ENCODE measurements at regions not wholly inside any gene's neighbourhood (a gene's known extent, or its start where the extent isn't known, plus 50 kb on each side); places are given as distances from the start of the nearest gene placed in this dataset.

DNA sequence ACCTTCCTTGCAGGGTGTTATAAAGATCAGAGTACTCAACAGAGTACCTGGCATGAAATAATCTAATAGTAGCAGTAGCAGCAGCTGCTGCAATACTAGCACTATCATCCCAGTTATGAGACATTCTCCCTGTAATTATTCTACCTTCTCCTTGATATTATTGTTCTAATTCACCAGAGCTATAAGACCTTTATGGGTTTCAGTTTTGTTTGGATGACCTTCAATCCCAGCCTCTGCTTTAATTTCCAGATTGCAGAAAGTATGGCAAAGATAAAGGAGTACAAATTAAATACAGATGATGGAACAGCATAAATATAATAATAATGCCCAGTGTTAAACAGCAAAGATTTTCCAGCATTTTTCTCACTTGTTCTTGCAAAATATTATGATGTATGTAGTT lies 150.5 kb upstream of the MYLIP start:
- H3K4me3 ChIP-seq = no peak overlapping the region
- no peaks in the 10 kb centered on the region for H3K9me3 ChIP-seq
- H3K27ac ChIP-seq = no peak overlapping the region
- no peaks in the 10 kb centered on the region for H3K36me3 ChIP-seq
- H3K27me3 ChIP-seq = no peaks in the 10 kb centered on the region
- TF ChIP-seq, protein P1, sequence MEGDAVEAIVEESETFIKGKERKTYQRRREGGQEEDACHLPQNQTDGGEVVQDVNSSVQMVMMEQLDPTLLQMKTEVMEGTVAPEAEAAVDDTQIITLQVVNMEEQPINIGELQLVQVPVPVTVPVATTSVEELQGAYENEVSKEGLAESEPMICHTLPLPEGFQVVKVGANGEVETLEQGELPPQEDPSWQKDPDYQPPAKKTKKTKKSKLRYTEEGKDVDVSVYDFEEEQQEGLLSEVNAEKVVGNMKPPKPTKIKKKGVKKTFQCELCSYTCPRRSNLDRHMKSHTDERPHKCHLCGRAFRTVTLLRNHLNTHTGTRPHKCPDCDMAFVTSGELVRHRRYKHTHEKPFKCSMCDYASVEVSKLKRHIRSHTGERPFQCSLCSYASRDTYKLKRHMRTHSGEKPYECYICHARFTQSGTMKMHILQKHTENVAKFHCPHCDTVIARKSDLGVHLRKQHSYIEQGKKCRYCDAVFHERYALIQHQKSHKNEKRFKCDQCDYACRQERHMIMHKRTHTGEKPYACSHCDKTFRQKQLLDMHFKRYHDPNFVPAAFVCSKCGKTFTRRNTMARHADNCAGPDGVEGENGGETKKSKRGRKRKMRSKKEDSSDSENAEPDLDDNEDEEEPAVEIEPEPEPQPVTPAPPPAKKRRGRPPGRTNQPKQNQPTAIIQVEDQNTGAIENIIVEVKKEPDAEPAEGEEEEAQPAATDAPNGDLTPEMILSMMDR (IDR thresholded peaks at IDR 0.05) = no peak
- no peaks in the 10 kb centered on the region for H3K4me1 ChIP-seq
- DNase-seq = no peak
- intact Hi-C loops (cut with DNase I; ENCODE audit: low total_unique reads) = no loop called here

DNA sequence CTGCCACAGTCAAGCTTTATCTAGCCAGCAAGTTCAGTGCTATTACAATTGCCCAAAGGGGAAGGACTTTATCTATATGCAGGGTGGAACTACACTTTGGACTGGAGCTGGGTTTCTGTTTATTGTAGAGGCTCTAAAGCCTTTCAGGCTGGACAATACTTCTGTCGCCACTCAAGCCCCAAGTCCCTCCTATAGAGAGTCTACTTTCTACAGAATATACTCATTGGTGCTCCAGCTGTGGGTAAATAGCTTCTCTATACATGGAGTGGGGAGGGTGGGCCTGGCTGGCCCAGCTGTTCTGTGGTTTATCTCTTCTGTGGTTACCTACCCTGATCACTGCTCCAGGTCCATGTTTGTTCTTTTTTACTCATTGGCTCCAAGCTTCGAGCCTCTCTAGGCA lies 151.8 kb upstream of the MYLIP start:
- no peaks in the 10 kb centered on the region for H3K27me3 ChIP-seq
- DNase-seq = no peak
- H3K4me1 ChIP-seq = no peaks in the 10 kb centered on the region
- no peaks in the 10 kb centered on the region for H3K36me3 ChIP-seq
- H3K27ac ChIP-seq = no peak overlapping the region
- intact Hi-C loops (cut with DNase I; ENCODE audit: low total_unique reads) = no loop called here
- peaks cover 0 to 3% of the 10 kb centered on the region in 2 donors for H3K9me3 ChIP-seq
- H3K4me3 ChIP-seq = no peak overlapping the region
- no peak for TF ChIP-seq POLR2A (IDR thresholded peaks at IDR 0.05)
- TF ChIP-seq, protein P1 (IDR thresholded peaks at IDR 0.05) = no peak

DNA sequence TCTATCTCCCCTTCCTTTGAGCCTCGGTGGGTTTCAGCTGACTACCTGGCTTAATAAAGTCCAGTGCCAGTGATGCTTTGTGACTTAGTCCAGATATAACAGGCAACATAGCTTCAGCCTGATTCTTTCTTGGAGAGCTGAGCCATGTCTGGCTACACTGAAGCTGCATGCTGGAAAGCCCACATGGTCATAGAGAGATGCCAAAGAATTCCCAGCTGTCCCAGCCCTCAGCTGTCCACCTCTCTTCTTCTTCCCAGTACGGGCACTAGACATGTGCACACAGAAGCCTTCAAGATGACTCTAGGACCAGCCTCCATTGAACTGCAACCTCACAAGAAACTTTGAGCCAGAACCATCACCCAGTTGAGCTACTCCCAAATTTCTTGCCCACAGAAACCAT lies 154.1 kb upstream of the MYLIP start:
- intact Hi-C loops (cut with DNase I; ENCODE audit: low total_unique reads) = no loop called here
- Histone ChIP-seq H3K27ac (no peak overlapping the region), H3K4me3 (no peak overlapping the region)

DNA sequence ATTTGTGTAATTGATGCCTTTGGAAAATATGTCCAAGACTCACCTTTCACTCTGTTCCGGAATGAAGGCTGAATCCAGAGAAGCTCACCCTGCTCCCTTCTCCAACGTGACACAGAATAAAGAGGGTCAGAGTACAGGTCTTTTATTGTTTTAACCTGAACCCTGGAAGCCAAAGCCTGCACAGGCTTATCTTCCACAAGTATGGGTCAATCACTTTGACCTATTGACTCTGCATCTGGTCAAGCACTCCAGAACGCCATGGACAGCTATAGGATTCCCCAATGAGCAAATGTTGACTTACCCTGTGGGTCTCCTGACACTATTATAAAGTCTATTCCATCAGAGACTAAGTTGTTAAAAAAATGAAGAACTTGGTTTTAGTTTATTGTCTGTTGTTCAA lies 158.4 kb upstream of the MYLIP start:
- H3K4me3 ChIP-seq = no peak overlapping the region
- no peak overlapping the region for H3K27ac ChIP-seq
- no peaks in the 10 kb centered on the region for H3K27me3 ChIP-seq
- H3K9me3 ChIP-seq = peaks cover 0 to 3% of the 10 kb centered on the region in 2 donors
- no peak for DNase-seq
- no peak for TF ChIP-seq POLR2A (IDR thresholded peaks at IDR 0.05)
- TF ChIP-seq, protein P1 (IDR thresholded peaks at IDR 0.05) = no peak
- intact Hi-C loops (cut with DNase I; ENCODE audit: low total_unique reads) = no loop called here
- H3K36me3 ChIP-seq = no peaks in the 10 kb centered on the region
- H3K4me1 ChIP-seq = no peaks in the 10 kb centered on the region

More for the DNA sequence above, 154.1 kb upstream of the MYLIP start:
- Histone ChIP-seq H3K36me3 (no peaks in the 10 kb centered on the region), H3K9me3 (peaks cover 0 to 3% of the 10 kb centered on the region in 2 donors), H3K4me1 (no peaks in the 10 kb centered on the region), H3K27me3 (no peaks in the 10 kb centered on the region)
- no peak for DNase-seq
- no peak for TF ChIP-seq POLR2A (IDR thresholded peaks at IDR 0.05)
- TF ChIP-seq, protein P1 (IDR thresholded peaks at IDR 0.05) = no peak

DNA sequence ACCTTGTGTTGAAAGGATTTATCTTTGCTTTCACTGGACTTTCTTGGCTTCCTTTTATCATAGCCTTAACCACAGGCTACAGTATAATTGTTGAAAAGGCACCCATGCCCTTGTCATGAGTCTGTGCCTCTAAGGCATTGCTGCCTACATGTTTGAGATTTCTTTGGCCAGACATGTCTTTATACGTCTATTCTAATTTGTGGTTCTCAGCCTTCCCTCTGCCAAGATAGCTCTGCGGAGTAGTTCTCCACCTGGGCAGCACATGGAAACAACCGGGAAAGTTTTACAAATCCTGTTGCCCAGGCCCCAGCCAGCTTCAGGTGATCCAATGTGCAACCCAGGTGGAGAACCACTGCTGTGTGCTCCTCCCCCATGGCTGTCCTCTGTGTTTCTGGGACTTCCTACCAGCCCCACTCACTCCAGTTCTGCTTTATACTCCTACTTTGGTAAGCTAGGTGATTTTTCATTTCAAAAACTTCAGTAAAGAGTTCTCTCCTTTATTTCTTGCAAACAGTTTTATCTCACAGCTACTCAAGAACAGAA lies 159.6 kb upstream of the MYLIP start:
- no peak for TF ChIP-seq POLR2A (IDR thresholded peaks at IDR 0.05)
- TF ChIP-seq, protein P1 (IDR thresholded peaks at IDR 0.05) = no peak
- intact Hi-C loops (cut with DNase I; ENCODE audit: low total_unique reads) = no loop called here
- H3K27ac ChIP-seq = no peak overlapping the region

More for the DNA sequence above, 159.6 kb upstream of the MYLIP start:
- H3K9me3 ChIP-seq = peaks cover 0 to 3% of the 10 kb centered on the region in 2 donors
- H3K4me1 ChIP-seq = no peaks in the 10 kb centered on the region
- H3K27me3 ChIP-seq = no peaks in the 10 kb centered on the region
- no peak overlapping the region for H3K4me3 ChIP-seq
- DNase-seq = no peak
- no peaks in the 10 kb centered on the region for H3K36me3 ChIP-seq

Data from uterus (tissue), 3 donors.